Activated T-cell treated with anti-CD3 and anti-CD28 coated beads, Interleukin-2, amount 50 U/mL, for 24 hours (primary cell): ENCODE measurements at regions not wholly inside any gene's neighbourhood (a gene's known extent, or its start where the extent isn't known, plus 50 kb on each side); places are given as distances from the start of the nearest gene placed in this dataset.

ENCODE experiments used
- DNase-seq: peaks from one replicate; pipeline ENCODE4 v3.0.0-alpha.2; 2020
- H3K27ac Mint-ChIP-seq: 2 replicates; pipeline ENCODE4 v1.8.0; 2020; ENCODE audit warnings: mild to moderate bottlenecking, mixed read lengths
- H3K27me3 Mint-ChIP-seq: 2 replicates; pipeline ENCODE4 v1.8.0; 2020; ENCODE audit warnings: mixed read lengths
- H3K36me3 Mint-ChIP-seq: 2 replicates; pipeline ENCODE4 v1.8.0; 2020; ENCODE audit warnings: low read depth, mixed read lengths
- H3K4me1 Mint-ChIP-seq: 2 replicates; pipeline ENCODE4 v1.8.0; 2020; ENCODE audit warnings: low read depth, mixed read lengths
- H3K4me3 Mint-ChIP-seq: 2 replicates; pipeline ENCODE4 v1.8.0; 2020; ENCODE audit warnings: mild to moderate bottlenecking, moderate library complexity, mixed read lengths
- H3K9me3 Mint-ChIP-seq: 2 replicates; pipeline ENCODE4 v1.8.0; 2020; ENCODE audit warnings: mixed read lengths

DNA sequence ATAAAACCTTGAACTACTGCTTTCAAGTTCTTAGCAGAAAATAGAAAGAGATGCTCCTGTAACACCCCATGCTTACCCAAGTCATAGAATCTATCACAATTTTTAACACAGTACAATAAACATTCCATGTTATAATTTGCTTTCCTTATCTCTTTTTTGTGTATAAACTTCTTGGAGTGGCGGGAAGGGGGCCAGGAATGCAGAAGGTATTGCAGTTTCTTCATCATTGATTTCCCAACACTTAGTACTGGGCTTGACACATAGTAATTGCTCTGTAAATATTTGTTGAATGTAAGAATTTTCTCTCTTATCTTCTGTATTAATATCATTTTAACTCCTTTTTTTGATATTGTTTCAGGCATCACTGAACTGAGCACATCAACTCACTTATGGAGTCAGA lies 535.8 kb downstream of the KCTD12 start:
- Mint-ChIP-seq H3K36me3 (no peaks in the 10 kb centered on the region), H3K4me1 (no peaks in the 10 kb centered on the region), H3K27me3 (no peaks in the 10 kb centered on the region), H3K27ac (no peak overlapping the region), H3K9me3 (no peaks in the 10 kb centered on the region), H3K4me3 (no peak overlapping the region)
- no peak for DNase-seq

DNA sequence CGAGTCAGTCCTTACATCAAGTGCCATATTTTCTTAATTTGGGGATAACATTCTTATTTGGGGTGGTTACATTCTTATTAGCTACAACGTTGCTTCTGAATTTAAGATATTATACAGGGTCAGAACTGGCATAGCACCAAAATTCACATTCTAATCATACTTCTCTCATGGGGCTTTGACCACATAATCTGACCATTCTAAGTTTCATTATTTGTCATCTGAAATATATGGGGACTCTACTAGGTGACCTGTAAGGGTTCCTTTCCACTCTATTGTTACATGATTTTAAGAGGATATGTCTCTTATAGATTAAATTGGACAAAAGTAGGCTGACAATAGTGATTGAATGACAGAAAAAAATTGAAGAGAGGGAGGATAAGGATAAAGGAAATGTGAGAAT lies 536.5 kb downstream of the KCTD12 start:
- DNase-seq = no peak
- H3K27ac Mint-ChIP-seq = no peak overlapping the region
- no peaks in the 10 kb centered on the region for H3K36me3 Mint-ChIP-seq
- no peaks in the 10 kb centered on the region for H3K27me3 Mint-ChIP-seq
- H3K4me1 Mint-ChIP-seq = no peaks in the 10 kb centered on the region
- no peak overlapping the region for H3K4me3 Mint-ChIP-seq
- no peaks in the 10 kb centered on the region for H3K9me3 Mint-ChIP-seq

DNA sequence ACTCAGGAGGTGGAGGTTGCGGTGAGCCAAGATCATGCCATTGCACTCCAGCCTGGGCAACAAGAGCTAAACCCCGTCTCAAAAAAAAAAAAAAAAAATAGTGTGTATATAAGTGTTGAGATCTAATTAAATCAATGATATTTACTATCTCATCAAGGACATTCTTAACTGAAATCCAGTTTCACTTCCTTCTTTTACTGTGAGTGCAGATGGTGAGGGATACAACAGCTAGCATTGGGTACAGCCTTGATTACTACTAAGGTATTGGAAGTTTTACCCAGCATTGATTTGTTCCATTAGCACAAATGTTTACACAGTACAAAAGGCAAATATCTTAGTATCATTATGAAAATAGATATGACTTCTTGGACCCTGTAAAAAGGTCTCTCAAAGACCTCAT lies 546.6 kb downstream of the KCTD12 start:
- H3K27me3 Mint-ChIP-seq = peaks cover 8% of the 10 kb centered on the region
- H3K4me1 Mint-ChIP-seq = no peaks in the 10 kb centered on the region
- no peak overlapping the region for H3K4me3 Mint-ChIP-seq
- no peak overlapping the region for H3K27ac Mint-ChIP-seq
- H3K36me3 Mint-ChIP-seq = no peaks in the 10 kb centered on the region
- H3K9me3 Mint-ChIP-seq = peaks cover 2% of the 10 kb centered on the region
- no peak for DNase-seq

DNA sequence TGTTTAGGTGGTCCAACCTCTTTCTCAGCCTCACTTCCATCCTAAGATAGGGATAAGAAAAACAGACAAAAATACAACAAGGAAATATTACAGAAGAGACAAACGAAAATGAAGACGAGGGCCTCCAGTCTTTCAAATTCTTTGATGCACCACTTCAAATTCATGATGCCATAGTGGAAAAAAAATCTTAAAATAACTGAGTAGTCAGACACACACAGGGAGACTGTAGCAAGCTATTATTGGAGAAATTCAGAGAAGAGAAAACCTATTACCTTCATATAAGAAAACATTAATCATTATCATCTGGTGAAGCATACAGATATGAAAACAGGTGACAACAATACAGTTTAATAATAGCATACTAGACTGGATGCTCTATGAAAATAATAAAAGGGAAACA lies 548.2 kb downstream of the KCTD12 start:
- H3K27me3 Mint-ChIP-seq = peaks cover 5% of the 10 kb centered on the region
- H3K4me3 Mint-ChIP-seq = no peak overlapping the region

DNA sequence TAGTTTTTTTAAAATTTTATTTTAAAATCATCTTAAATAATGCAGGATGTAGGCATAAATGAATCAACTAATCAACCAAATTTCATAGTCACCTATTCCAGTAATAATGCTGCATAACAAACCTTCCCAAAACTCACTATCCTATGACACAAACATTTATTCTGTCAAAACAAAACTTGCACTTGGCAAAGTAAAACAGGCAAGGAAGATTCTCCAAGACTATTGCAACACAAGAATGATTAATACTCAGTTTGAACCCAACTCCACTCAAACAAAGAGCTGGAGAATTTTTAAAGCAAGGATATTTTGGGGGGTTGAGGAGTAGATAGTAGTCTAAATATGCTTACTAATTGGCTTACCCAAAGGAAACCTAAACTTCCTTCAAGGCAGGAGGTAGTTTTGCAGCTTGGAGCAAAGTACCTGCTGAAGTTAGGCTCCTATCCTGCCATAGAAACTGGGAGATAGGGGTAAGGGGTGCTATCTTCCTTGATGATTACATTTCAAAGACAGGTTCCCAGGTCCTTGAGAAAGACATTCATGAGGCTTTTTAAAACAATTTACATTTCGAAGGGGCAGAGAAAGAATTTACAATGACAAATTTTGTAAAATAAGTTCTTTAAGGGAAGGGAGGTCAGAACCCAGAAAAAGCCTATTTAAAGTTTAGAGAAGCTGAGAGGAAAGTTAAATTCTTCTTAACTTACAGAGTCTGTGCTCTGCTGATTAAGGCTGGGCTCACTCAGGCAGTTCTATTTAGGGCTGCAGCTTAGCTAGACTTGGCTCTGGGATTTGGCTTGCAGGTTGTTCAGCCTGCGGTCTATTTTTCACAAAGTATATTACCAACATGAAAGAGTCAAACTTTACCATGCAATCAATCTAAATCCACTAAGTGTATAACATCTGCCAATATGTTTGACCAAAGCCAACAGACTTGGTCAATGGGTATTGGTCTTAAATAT lies 549.0 kb downstream of the KCTD12 start:
- Mint-ChIP-seq H3K4me3 (no peak overlapping the region), H3K27ac (no peak overlapping the region), H3K36me3 (no peaks in the 10 kb centered on the region), H3K9me3 (no peaks in the 10 kb centered on the region), H3K4me1 (no peaks in the 10 kb centered on the region), H3K27me3 (peaks cover 4% of the 10 kb centered on the region)
- DNase-seq = no peak

More for the DNA sequence above, 548.2 kb downstream of the KCTD12 start:
- no peaks in the 10 kb centered on the region for H3K36me3 Mint-ChIP-seq
- H3K9me3 Mint-ChIP-seq = no peaks in the 10 kb centered on the region
- no peak for DNase-seq
- H3K27ac Mint-ChIP-seq = no peak overlapping the region
- H3K4me1 Mint-ChIP-seq = no peaks in the 10 kb centered on the region

DNA sequence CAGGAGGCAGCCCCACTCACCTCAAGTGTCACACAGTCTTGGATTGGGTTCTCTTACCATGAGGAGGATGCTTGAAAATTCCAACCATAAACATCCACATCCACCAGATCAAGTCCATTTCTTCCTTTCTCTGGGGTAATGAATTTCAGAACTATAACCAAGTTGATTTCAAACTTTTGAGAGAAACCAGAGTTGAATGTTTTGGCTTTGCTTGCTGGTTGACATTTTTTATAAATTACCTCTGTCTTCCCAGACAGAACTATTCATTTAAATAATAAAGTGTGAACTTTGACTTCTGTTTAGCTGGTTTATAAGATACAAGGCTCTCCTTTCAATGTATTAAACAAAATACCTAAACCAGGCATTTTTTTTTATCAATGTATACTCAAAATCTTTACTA lies 550.7 kb downstream of the KCTD12 start:
- Mint-ChIP-seq H3K27ac (no peak overlapping the region), H3K4me3 (no peak overlapping the region), H3K27me3 (no peaks in the 10 kb centered on the region), H3K36me3 (no peaks in the 10 kb centered on the region), H3K4me1 (no peaks in the 10 kb centered on the region), H3K9me3 (no peaks in the 10 kb centered on the region)
- no peak for DNase-seq

DNA sequence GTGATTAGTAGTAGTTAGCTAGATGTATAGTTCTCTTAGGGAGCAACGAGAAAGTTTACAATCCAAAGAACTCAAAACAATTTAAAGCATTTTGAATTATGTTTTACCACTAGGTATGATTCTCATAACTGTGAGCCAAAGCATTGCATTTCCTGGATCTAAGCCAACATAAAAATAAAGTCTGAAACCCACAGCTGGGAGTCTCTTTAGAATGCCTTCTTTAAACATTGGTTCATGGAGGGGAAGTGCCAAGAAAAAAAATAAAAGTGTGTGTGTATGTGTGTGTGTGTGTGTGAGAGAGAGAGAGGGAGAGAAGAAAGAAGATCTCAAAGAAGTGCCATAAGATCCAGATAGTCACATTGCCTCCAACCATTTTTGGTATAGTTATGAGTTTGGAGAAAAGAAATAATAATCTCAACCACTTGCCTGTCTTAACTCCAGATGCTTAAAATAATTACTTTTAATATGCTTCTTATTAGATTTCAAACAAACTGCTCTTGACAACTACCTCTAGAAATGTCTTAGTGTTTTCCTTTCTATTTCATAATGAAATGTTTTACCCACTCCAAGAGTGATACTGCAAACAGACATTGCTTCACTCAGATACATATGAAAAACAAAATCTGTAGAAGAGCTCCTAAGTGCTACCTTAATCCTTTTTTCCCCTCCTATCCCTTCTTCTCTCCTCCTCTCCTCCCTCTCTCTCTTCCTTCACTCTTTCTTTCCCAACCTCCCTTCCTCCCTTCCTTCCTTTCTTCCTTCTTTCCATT lies 554.1 kb downstream of the KCTD12 start:
- no peak overlapping the region for H3K27ac Mint-ChIP-seq
- no peaks in the 10 kb centered on the region for H3K4me1 Mint-ChIP-seq
- no peak for DNase-seq
- H3K36me3 Mint-ChIP-seq = no peaks in the 10 kb centered on the region
- no peaks in the 10 kb centered on the region for H3K27me3 Mint-ChIP-seq
- H3K9me3 Mint-ChIP-seq = no peaks in the 10 kb centered on the region
- H3K4me3 Mint-ChIP-seq = no peak overlapping the region

DNA sequence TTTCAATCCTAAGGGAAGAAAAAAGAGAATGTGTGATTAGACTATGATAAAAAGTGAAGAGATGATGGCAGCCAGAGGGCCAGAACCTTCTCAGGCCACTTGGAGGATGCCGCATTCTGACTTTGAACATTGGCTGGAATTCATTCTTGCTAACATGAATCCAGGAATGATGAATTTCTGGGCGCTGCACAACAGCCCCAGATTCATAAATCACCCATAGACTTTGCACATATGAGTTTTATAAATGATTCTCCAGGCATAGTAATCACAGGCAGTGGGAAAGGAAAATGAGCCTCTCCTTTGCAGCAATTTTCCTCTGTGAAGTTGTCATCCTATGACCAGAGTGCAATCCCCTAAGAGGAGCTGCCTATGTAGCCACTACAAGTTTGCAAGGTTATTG lies 555.4 kb downstream of the KCTD12 start:
- DNase-seq = no peak

DNA sequence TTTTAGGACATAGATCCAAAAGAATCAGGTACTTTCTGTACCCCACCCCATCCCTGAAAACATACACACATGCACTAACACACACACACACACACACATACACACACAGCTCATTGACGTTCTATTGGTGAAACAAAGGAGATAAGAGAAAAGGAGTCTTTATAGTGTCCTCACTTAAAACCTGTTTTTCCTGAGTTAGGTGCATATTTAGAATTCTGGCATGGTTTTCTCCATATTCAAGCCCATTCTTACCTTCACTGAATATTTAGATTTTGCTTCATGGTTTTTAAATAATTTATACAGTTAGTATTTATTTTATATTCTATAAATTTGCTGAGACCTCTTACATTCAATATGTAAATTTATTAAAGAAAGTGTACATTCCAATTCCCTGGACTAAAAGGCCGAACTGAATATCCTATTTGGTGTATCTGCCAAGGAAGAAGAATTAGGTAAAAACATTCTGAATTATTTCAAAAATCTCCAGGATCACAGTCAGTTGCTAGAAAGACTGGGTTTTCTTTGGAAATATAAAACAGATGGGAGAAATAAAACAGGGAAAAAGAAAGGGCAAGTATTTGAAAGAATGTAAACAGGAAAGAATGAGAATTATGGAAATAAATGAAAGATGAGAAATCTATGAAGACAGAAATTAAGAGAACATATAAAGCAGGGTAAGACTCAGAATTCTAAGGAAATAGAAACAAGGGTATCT lies 556.2 kb downstream of the KCTD12 start:
- no peaks in the 10 kb centered on the region for H3K4me1 Mint-ChIP-seq
- DNase-seq = no peak

More for the DNA sequence above, 555.4 kb downstream of the KCTD12 start:
- H3K27me3 Mint-ChIP-seq = no peaks in the 10 kb centered on the region
- H3K36me3 Mint-ChIP-seq = no peaks in the 10 kb centered on the region
- no peaks in the 10 kb centered on the region for H3K9me3 Mint-ChIP-seq
- no peaks in the 10 kb centered on the region for H3K4me1 Mint-ChIP-seq
- no peak overlapping the region for H3K27ac Mint-ChIP-seq
- H3K4me3 Mint-ChIP-seq = no peak overlapping the region

DNA sequence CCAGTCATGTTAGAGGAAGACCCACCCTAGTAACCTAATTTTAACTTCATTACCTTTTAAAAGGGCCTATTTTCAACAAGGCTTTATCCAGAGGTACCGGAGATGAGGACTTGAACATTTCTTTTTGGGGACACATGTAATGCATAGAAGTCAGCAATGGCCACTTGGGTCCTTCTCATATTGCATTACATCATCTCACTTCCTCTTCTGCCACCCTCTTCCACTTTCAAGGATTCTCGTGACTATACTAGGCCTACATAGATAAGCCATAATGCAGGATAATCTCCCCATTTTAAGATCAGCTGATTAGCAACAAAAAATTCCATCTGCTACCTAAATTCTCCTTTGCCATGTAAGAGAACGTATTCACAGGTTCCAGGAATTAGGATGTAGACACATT lies 557.2 kb downstream of the KCTD12 start:
- no peak for DNase-seq
- no peak overlapping the region for H3K27ac Mint-ChIP-seq
- no peaks in the 10 kb centered on the region for H3K4me1 Mint-ChIP-seq
- no peaks in the 10 kb centered on the region for H3K9me3 Mint-ChIP-seq
- no peak overlapping the region for H3K4me3 Mint-ChIP-seq
- H3K36me3 Mint-ChIP-seq = no peaks in the 10 kb centered on the region
- no peaks in the 10 kb centered on the region for H3K27me3 Mint-ChIP-seq

More for the DNA sequence above, 556.2 kb downstream of the KCTD12 start:
- no peaks in the 10 kb centered on the region for H3K9me3 Mint-ChIP-seq
- H3K27ac Mint-ChIP-seq = no peak overlapping the region
- H3K27me3 Mint-ChIP-seq = no peaks in the 10 kb centered on the region
- H3K4me3 Mint-ChIP-seq = no peak overlapping the region
- H3K36me3 Mint-ChIP-seq = no peaks in the 10 kb centered on the region

DNA sequence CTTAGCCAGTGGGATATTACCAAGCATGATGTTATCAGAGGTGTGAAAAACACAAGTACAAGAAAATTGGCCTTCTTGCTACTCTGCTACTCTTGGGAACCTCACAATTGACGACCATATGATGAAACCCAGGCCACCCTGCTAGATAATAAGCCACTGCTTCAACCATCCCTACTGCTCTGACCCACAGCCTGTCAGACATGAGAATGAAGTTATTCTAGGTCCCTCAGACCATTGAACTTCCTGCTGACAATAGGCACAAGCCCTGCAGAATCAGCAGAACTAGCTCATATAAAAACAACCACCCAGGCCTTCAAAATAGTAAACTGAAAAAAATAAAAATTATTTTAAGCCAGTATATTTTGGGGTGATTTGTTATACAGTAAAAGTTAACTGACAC lies 559.9 kb downstream of the KCTD12 start:
- DNase-seq = no peak
- no peaks in the 10 kb centered on the region for H3K9me3 Mint-ChIP-seq
- H3K27me3 Mint-ChIP-seq = no peaks in the 10 kb centered on the region
- no peaks in the 10 kb centered on the region for H3K36me3 Mint-ChIP-seq
- H3K4me1 Mint-ChIP-seq = no peaks in the 10 kb centered on the region
- no peak overlapping the region for H3K4me3 Mint-ChIP-seq
- H3K27ac Mint-ChIP-seq = no peak overlapping the region

DNA sequence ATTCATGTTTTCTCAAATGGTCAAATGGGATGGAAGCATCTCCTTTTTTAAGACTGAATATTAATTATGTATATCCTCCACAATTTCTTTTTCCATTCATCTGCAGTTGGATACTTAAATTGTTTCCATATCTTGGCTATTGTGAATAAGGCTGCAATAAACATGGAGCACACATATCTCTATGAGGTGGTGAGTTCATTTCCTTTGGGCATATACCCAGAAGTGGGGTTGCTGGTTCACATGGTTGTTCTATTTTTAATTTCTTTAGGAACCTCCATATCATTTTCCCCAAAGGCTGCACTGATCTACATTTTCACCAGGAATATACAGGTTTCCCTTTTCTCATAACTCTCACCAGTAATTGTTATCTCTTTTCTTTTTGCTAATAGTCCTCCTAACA lies 566.3 kb downstream of the KCTD12 start:
- DNase-seq = no peak
- H3K36me3 Mint-ChIP-seq = no peaks in the 10 kb centered on the region
- H3K9me3 Mint-ChIP-seq = no peaks in the 10 kb centered on the region
- no peak overlapping the region for H3K4me3 Mint-ChIP-seq
- no peaks in the 10 kb centered on the region for H3K4me1 Mint-ChIP-seq
- no peaks in the 10 kb centered on the region for H3K27me3 Mint-ChIP-seq
- no peak overlapping the region for H3K27ac Mint-ChIP-seq

DNA sequence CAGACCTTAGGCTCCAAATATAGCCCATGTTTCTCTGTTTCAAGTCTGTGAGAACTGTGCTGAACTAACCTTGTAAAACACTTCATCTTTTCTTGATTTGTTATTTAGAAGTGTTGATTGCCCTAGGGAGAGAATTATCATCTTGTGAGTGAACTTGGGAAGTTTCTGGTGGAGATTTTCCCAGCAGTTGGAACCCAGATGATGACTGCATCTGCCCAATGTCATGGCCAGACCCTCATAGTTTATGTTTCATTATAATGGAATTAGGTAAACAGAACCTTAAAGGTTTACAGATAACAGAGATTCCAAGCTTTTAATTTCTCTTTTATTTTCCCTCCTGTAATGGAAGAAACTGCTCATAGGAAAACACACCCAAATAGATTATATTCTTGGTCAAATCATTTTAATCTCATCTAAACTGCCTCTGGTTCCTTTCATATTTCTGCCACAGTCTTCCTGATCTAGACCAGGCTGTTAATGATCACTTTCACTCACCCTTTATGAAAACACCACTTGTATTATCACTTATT lies 569.1 kb downstream of the KCTD12 start:
- Mint-ChIP-seq H3K9me3 (no peaks in the 10 kb centered on the region), H3K4me1 (no peaks in the 10 kb centered on the region), H3K36me3 (no peaks in the 10 kb centered on the region), H3K27ac (no peak overlapping the region), H3K27me3 (no peaks in the 10 kb centered on the region), H3K4me3 (no peak overlapping the region)
- no peak for DNase-seq

DNA sequence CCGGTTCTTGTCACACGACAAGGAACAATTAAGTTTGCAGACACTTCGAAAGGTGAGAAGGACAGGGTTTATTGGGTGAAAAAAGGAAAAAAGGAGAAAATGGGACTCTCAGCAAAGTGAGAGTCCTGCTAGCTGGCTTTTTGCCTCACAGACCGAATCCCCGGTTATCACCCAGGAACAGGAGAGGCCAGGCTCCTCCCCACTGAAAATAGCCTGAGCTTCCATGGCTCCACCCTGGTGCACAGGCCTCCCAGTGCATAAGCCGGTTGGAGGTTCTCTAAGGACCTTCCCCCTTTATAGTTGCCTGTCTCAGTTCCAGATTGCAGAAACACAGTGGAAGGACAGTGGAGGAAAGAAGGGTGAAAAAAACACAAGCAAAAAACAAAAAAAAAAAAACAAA lies 571.7 kb downstream of the KCTD12 start:
- Mint-ChIP-seq H3K4me1 (no peaks in the 10 kb centered on the region), H3K27me3 (no peaks in the 10 kb centered on the region), H3K27ac (no peak overlapping the region), H3K36me3 (no peaks in the 10 kb centered on the region), H3K9me3 (no peaks in the 10 kb centered on the region), H3K4me3 (no peak overlapping the region)
- no peak for DNase-seq
